IMR-90 (cell line): ENCODE measurements at regions not wholly inside any gene's neighbourhood (a gene's known extent, or its start where the extent isn't known, plus 50 kb on each side); places are given as distances from the start of the nearest gene placed in this dataset.
A peak's percentile ranks its signal among the peaks of the same experiment; 100 is the strongest.

Source experiments
- ATAC-seq: fragments of 200-7000 bp; cut with Tn5 transposase; 2 replicates; pipeline ENCODE4 v1.9.1; 2020; ENCODE audit warnings: low read depth, mild to moderate bottlenecking, moderate library complexity
- BruUV-seq: library from RNA; stranded (reverse); fragments of 400-500 nt; replicated peaks from 2 replicates; lab custom pipeline; 2021; lab: Mats Ljungman, UMichigan
- CTCF ChIA-PET: fragments of 300-600 bp; formaldehyde crosslinking; extraction: SDS; loops from one replicate; lab custom pipeline; 2021; ENCODE audit warnings: antibody characterized with exemption; lab: Yijun Ruan, JAX
- POLR2A ChIA-PET: fragments of 300-600 bp; sonication (Branson Sonifier 250); formaldehyde crosslinking; loops from one replicate; lab custom pipeline; 2022; ENCODE audit warnings: antibody characterized with exemption; ENCODE audit not compliant: unreplicated experiment; lab: Charles Lee
- DNase-seq: peaks from one replicate; pipeline ENCODE4 v3.0.0; 2013
- H2AFZ ChIP-seq: replicated peaks from 2 replicates; pipeline ENCODE3; 2013; ENCODE audit warnings: low read length, mild to moderate bottlenecking; ENCODE audit not compliant: poor library complexity
- H2AK5ac ChIP-seq: 2 replicates; pipeline ENCODE4 v1.6.1; 2013; ENCODE audit warnings: low read depth, low read length, inconsistent platforms
- H2AK9ac ChIP-seq: replicated peaks from 2 replicates; pipeline ENCODE3; 2013; ENCODE audit warnings: mild to moderate bottlenecking, low read depth, low read length, moderate library complexity; ENCODE audit not compliant: poor library complexity
- H2BK120ac ChIP-seq: 2 replicates; pipeline ENCODE4 v1.6.1; 2013; ENCODE audit warnings: low read depth, low read length, inconsistent platforms
- H2BK15ac ChIP-seq: 3 replicates; pipeline ENCODE4 v1.6.1; 2013; ENCODE audit warnings: low read depth, low read length, inconsistent platforms
- H2BK20ac ChIP-seq: 2 replicates; pipeline ENCODE4 v1.6.1; 2013; ENCODE audit warnings: low read depth, mild to moderate bottlenecking, inconsistent platforms, low read length, moderate library complexity
- H2BK5ac ChIP-seq: 2 replicates; pipeline ENCODE4 v1.6.1; 2013; ENCODE audit warnings: mild to moderate bottlenecking, low read depth, low read length, inconsistent platforms; ENCODE audit not compliant: poor library complexity, severe bottlenecking
- H3K14ac ChIP-seq: replicated peaks from 2 replicates; pipeline ENCODE4 v1.6.1; 2013; ENCODE audit warnings: low read depth, low read length, inconsistent platforms
- H3K18ac ChIP-seq: 2 replicates; pipeline ENCODE4 v1.6.1; 2013; ENCODE audit warnings: low read depth, low read length, control low read depth
- H3K23ac ChIP-seq: 2 replicates; pipeline ENCODE4 v1.6.1; 2013; ENCODE audit warnings: low read depth, low read length, inconsistent platforms
- H3K27ac ChIP-seq: 2 replicates; pipeline ENCODE4 v1.5.1; 2013; ENCODE audit warnings: mild to moderate bottlenecking, control low read depth, low read length; ENCODE audit not compliant: insufficient read depth
- H3K27me3 ChIP-seq: 2 replicates; pipeline ENCODE4 v1.6.1; 2013; ENCODE audit warnings: low read length; ENCODE audit not compliant: control insufficient read depth, insufficient read depth
- H3K36me3 ChIP-seq: 2 replicates; pipeline ENCODE4 v1.6.1; 2013; ENCODE audit warnings: low read length, mixed read lengths; ENCODE audit not compliant: control insufficient read depth, insufficient read depth
- H3K4ac ChIP-seq: 2 replicates; pipeline ENCODE4 v1.6.1; 2013; ENCODE audit warnings: low read depth, low read length, inconsistent platforms
- H3K4me1 ChIP-seq: 2 replicates; pipeline ENCODE4 v1.6.1; 2013; ENCODE audit warnings: low read length, mixed read lengths; ENCODE audit not compliant: control insufficient read depth, insufficient read depth
- H3K4me2 ChIP-seq: 2 replicates; pipeline ENCODE4 v1.6.1; 2013; ENCODE audit warnings: low read depth, mild to moderate bottlenecking, control low read depth, low read length, moderate library complexity
- H3K4me3 ChIP-seq: 2 replicates; pipeline ENCODE4 v1.5.1; 2013; ENCODE audit warnings: low read depth, mild to moderate bottlenecking, control low read depth, low read length, moderate library complexity; ENCODE audit not compliant: insufficient read depth
- H3K56ac ChIP-seq: 2 replicates; pipeline ENCODE4 v1.6.1; 2013; ENCODE audit warnings: low read length, inconsistent platforms; ENCODE audit not compliant: insufficient read depth; ENCODE audit errors: extremely low read depth
- H3K79me1 ChIP-seq, 2 experiments: 2 replicates each; pipeline ENCODE4 v1.6.1; 2013; ENCODE audit warnings: low read length in 2 of 2, inconsistent platforms in 1 of 2, low read depth in 1 of 2
- H3K9ac ChIP-seq: 2 replicates; pipeline ENCODE4 v1.6.1; 2013; ENCODE audit warnings: low read depth, low read length, control low read depth
- H3K9me1 ChIP-seq: 2 replicates; pipeline ENCODE4 v1.6.1; 2013; ENCODE audit warnings: low read length, inconsistent platforms; ENCODE audit not compliant: insufficient read depth
- H3K9me3 ChIP-seq: 2 replicates; pipeline ENCODE4 v1.6.1; 2013; ENCODE audit warnings: low read length; ENCODE audit not compliant: control insufficient read depth, insufficient read depth
- H4K20me1 ChIP-seq: 2 replicates; pipeline ENCODE4 v1.6.1; 2013; ENCODE audit warnings: low read length, inconsistent platforms; ENCODE audit not compliant: insufficient read depth
- H4K5ac ChIP-seq: 2 replicates; pipeline ENCODE4 v1.6.1; 2013; ENCODE audit warnings: mild to moderate bottlenecking, low read depth, low read length, control low read depth
- H4K8ac ChIP-seq, 2 experiments: 2 replicates each; pipeline ENCODE4 v1.6.1; 2013; ENCODE audit warnings: low read depth in 2 of 2, low read length in 2 of 2, control low read depth in 1 of 2, inconsistent platforms in 1 of 2
- H4K91ac ChIP-seq: 2 replicates; pipeline ENCODE4 v1.6.1; 2013; ENCODE audit warnings: low read depth, low read length, inconsistent platforms; ENCODE audit not compliant: insufficient read depth
- CHD1 ChIP-seq: IDR thresholded peaks from 2 replicates; pipeline ENCODE4 v1.6.1; 2012; ENCODE audit warnings: low read depth, low read length, improper control_type of control experiment
- FOS ChIP-seq: fragments of 150-350 bp; IDR thresholded peaks from 2 replicates; pipeline ENCODE4 v1.6.1; 2016; ENCODE audit warnings: low read depth, low read length
- MAFK ChIP-seq: IDR thresholded peaks from 2 replicates; pipeline ENCODE4 v1.6.1; 2012; ENCODE audit warnings: low read depth, low read length, improper control_type of control experiment
- MAZ ChIP-seq: IDR thresholded peaks from 2 replicates; pipeline ENCODE4 v1.6.1; 2012; ENCODE audit warnings: low read depth, mild to moderate bottlenecking, low read length, improper control_type of control experiment, moderate library complexity, borderline replicate concordance
- MXI1 ChIP-seq: IDR thresholded peaks from 2 replicates; pipeline ENCODE4 v1.6.1; 2012; ENCODE audit warnings: low read depth, mild to moderate bottlenecking, low read length, moderate library complexity, borderline replicate concordance
- NFE2L2 ChIP-seq: fragments of 150-350 bp; IDR thresholded peaks from 2 replicates; pipeline ENCODE4 v1.6.1; 2016; ENCODE audit warnings: low read depth, mild to moderate bottlenecking, low read length
- POLR2A ChIP-seq: IDR thresholded peaks from 2 replicates; pipeline ENCODE4 v1.6.1; 2012; ENCODE audit warnings: mild to moderate bottlenecking, low read depth, low read length
- RAD21 ChIP-seq: IDR thresholded peaks from 2 replicates; pipeline ENCODE4 v1.6.1; 2012; ENCODE audit warnings: low read length, improper control_type of control experiment
- RCOR1 ChIP-seq: IDR thresholded peaks from 2 replicates; pipeline ENCODE4 v1.6.1; 2012; ENCODE audit warnings: mild to moderate bottlenecking, low read length, improper control_type of control experiment; ENCODE audit not compliant: insufficient replicate concordance
- RFX5 ChIP-seq: IDR thresholded peaks from 2 replicates; pipeline ENCODE4 v1.8.0; 2012; ENCODE audit warnings: low read depth, mild to moderate bottlenecking, low read length, moderate library complexity
- SMC3 ChIP-seq: fragments of 150-350 bp; IDR thresholded peaks from 2 replicates; pipeline ENCODE4 v1.6.1; 2016; ENCODE audit warnings: low read depth, mild to moderate bottlenecking, antibody characterized with exemption, low read length, moderate library complexity
- USF2 ChIP-seq: fragments of 150-350 bp; IDR thresholded peaks from 2 replicates; pipeline ENCODE4 v1.6.1; 2017; ENCODE audit warnings: mild to moderate bottlenecking, antibody characterized with exemption, low read length, low read depth
- WGBS, 2 experiments: methylation state at CpG; one replicate each; pipeline versions ENCODE4 v1.1.5 to v1.1.7; 2013; ENCODE audit warnings: missing lambda C conversion rate in 2 of 2; ENCODE audit not compliant: insufficient read length in 1 of 2; ENCODE audit errors: extremely low coverage in 2 of 2; 5-methylcytosine and 5-hydroxymethylcytosine counted together
- dilution Hi-C: fragments of 300-500 bp; cut with HindIII; formaldehyde crosslinking; loops from one replicate; pipeline ENCODE4 v1.14.3; 2018; ENCODE audit warnings: low sequenced_read_pairs; ENCODE audit not compliant: unreplicated experiment
- in situ Hi-C: fragments of 300-500 bp; cut with MboI; formaldehyde crosslinking; loops from 3 replicates; pipeline ENCODE4 v1.14.3; 2019; ENCODE audit warnings: low sequenced_read_pairs, inconsistent platforms, mixed read lengths
- intact Hi-C: fragments of 100-400 bp; cut with micrococcal nuclease; formaldehyde crosslinking; loops from 2 replicates; pipeline ENCODE4 v1.10.0; 2022
- TF ChIP-seq, protein P1 (sequence below): fragments of 150-350 bp; IDR thresholded peaks from 2 replicates; pipeline ENCODE4 v1.6.1; 2016; ENCODE audit warnings: low read depth, mild to moderate bottlenecking, low read length, moderate library complexity, borderline replicate concordance
- TF ChIP-seq, protein P2 (sequence below): conservative IDR thresholded peaks from 2 replicates; pipeline ENCODE4 v1.5.1; 2012; ENCODE audit warnings: mild to moderate bottlenecking, low read depth, low read length, improper control_type of control experiment

DNA sequence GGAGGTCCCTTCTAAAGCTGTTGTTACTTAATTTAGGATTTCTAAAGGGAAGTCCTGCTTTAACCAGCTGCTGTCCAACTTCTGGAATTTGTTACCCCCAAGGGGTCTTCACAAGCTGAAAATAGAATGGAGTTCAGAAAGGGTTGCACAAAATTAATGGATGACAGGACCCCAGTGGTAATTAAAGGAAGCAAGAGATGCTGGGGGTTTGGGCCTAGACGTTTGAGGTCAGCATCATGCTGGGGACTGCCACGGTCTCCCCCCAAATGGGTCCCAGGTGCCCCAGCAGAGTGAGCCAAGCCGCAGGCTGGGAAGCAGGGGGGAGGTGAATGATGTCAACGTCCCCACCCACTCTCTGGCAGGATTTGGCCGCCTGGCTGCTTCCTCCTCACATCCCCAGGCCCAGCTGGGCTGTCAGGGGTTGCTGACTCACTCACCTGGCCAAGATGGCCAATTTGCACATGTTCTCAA lies 97.5 kb upstream of the ARAP3 start:
- ChIA-PET POLR2A (no interaction called here), CTCF (no interaction called here)
- Histone ChIP-seq H2BK15ac (no peak overlapping the region), H4K8ac (no peak overlapping the region), H3K9me3 (0 out of 2 replicates have a peak, but pooled peaks cover 2% of the 10 kb centered on the region), H4K20me1 (no peaks in the 10 kb centered on the region), H3K27ac (no peak overlapping the region), H2AFZ (no peak overlapping the region), H2BK120ac (no peak overlapping the region), H3K27me3 (peaks cover 33% of the 10 kb centered on the region), H3K23ac (no peak overlapping the region), H2BK5ac (no peak overlapping the region), H3K4me3 (no peak overlapping the region), H3K9me1 (no peaks in the 10 kb centered on the region), H3K9ac (no peak overlapping the region), H4K91ac (no peak overlapping the region), H3K79me1 (no peaks in the 10 kb centered on the region), H3K4me2 (no peak overlapping the region), H2AK5ac (no peak overlapping the region), H3K4ac (no peak overlapping the region), H3K56ac (no peak overlapping the region), H2BK20ac (no peak overlapping the region), H3K18ac (no peak overlapping the region), H4K5ac (no peak overlapping the region), H3K14ac (no peak overlapping the region), H3K36me3 (no peaks in the 10 kb centered on the region), H3K4me1 (no peaks in the 10 kb centered on the region), H2AK9ac (no peak overlapping the region)
- intact Hi-C loops (no loop called here), dilution Hi-C loops (no loop called here), in situ Hi-C loops (no loop called here)
- WGBS, 2 experiments, result no CpG with 5 or more reads among the region's 5 CpGs
- DNase-seq (peak; percentile 44), ATAC-seq (no peak)
- no TSS peak for BruUV-seq
- TF ChIP-seq NFE2L2 (no peak), RFX5 (no peak), FOS (no peak), MAZ (no peak), POLR2A (no peak), USF2 (no peak), MXI1 (no peak), CHD1 (no peak), RAD21 (no peak), RCOR1 (no peak), MAFK (no peak), SMC3 (no peak)
- TF ChIP-seq, protein P1, sequence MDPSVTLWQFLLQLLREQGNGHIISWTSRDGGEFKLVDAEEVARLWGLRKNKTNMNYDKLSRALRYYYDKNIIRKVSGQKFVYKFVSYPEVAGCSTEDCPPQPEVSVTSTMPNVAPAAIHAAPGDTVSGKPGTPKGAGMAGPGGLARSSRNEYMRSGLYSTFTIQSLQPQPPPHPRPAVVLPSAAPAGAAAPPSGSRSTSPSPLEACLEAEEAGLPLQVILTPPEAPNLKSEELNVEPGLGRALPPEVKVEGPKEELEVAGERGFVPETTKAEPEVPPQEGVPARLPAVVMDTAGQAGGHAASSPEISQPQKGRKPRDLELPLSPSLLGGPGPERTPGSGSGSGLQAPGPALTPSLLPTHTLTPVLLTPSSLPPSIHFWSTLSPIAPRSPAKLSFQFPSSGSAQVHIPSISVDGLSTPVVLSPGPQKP, result no peak
- TF ChIP-seq, protein P2, sequence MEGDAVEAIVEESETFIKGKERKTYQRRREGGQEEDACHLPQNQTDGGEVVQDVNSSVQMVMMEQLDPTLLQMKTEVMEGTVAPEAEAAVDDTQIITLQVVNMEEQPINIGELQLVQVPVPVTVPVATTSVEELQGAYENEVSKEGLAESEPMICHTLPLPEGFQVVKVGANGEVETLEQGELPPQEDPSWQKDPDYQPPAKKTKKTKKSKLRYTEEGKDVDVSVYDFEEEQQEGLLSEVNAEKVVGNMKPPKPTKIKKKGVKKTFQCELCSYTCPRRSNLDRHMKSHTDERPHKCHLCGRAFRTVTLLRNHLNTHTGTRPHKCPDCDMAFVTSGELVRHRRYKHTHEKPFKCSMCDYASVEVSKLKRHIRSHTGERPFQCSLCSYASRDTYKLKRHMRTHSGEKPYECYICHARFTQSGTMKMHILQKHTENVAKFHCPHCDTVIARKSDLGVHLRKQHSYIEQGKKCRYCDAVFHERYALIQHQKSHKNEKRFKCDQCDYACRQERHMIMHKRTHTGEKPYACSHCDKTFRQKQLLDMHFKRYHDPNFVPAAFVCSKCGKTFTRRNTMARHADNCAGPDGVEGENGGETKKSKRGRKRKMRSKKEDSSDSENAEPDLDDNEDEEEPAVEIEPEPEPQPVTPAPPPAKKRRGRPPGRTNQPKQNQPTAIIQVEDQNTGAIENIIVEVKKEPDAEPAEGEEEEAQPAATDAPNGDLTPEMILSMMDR, result no peak
